HG03103 (cell line): ENCODE measurements at regions not wholly inside any gene's neighbourhood (a gene's known extent, or its start where the extent isn't known, plus 50 kb on each side); places are given as distances from the start of the nearest gene placed in this dataset.

ENCODE experiments used
- ATAC-seq: cut with Tn5 transposase; IDR thresholded peaks from one replicate; pipeline ENCODE4 v1.9.1; 2021; ENCODE audit warnings: low read depth; ENCODE audit not compliant: unreplicated experiment

- no peak for ATAC-seq
Measured at GRCh38 chr3:19093084-19093483, 55.2 kb upstream of the KCNH8 start.

DNA sequence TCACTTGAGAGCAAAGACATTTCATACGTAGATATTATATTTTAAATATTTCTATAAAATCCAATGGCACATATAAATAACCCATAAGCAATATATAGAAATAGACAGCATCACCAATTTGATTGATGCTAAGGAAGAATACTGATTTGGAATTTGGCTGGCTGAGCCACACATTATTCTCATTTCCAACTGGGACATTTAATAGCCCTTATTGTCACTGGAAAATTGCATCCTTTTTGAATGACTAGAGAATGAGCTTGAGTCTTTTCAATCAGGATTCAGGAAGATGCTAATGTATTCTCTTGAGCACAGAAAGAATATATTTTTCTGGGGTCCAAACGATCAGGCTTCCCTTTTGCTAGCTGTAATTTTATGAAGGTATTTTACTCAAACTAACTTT lies 70.9 kb upstream of the KCNH8 start:
- no peak for ATAC-seq

DNA sequence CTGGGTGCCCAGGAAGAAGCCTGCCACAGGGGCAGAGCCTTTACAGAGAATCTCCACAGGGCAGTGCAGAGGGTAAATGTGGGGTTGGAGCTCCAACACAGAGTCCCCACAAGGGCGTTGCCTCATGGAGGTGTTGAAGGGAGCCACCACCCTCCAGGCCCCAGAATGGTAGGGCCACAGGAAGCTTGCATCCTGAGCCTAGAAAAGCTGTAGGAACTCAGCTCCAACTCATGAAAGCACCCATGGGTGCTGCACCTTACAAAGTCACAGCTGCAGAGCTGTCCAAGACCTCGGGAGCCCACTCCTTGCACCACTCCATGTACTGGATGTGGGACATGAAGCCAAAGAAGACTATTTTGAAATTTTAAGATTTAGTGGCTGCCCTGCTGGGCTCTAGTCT lies 73.3 kb upstream of the KCNH8 start:
- no peak for ATAC-seq

- ATAC-seq = no peak
Measured at GRCh38 chr3:19074257-19074900, 73.9 kb upstream of the KCNH8 start.

GRCh38 chr3:19073341-19074105 lies 74.8 kb upstream of the KCNH8 start:
- ATAC-seq = no peak

GRCh38 chr3:19070325-19070724 lies 78.0 kb upstream of the KCNH8 start:
- no peak for ATAC-seq

DNA sequence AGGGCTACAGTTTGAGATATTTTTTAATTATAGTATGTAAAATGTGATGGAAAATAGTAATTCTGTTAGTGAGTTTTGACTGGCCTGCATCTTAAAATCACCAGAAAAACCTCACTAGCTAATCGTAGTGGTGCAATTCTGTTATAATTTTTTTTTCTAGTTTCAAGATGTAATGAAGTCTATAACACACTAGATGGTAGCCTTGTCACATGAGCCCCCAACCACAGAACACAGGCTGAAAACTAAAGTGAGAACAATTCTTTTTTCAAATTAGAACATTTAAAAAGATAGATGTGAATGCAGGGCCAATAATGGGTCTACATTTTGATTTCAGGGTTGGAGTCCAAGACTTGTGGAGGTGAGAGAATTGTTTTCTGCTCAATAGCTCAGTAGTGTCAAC lies 83.3 kb upstream of the KCNH8 start:
- no peak for ATAC-seq

DNA sequence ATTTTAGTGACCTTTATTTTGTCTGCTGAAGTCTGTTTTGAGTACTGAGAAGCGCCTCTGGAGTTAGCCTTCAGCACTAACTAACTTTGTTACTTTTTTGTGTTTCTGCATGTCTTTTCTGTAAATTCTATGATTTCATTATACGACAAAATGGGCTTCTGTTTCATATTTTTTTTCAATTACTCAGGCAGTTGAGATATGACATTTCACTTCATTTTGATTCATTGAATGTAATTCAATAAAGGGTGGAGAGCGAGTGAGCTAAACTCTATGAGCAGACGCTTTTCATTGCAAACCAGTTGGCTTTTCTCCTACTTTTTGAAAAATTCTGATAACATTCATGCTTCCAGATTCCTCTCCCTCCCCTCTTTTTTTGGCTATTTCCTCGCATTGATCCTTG lies 84.4 kb upstream of the KCNH8 start:
- no peak for ATAC-seq

GRCh38 chr3:19060404-19060803 lies 87.9 kb upstream of the KCNH8 start:
- ATAC-seq = no peak

GRCh38 chr3:19052874-19053273 lies 95.4 kb upstream of the KCNH8 start:
- ATAC-seq = no peak

DNA sequence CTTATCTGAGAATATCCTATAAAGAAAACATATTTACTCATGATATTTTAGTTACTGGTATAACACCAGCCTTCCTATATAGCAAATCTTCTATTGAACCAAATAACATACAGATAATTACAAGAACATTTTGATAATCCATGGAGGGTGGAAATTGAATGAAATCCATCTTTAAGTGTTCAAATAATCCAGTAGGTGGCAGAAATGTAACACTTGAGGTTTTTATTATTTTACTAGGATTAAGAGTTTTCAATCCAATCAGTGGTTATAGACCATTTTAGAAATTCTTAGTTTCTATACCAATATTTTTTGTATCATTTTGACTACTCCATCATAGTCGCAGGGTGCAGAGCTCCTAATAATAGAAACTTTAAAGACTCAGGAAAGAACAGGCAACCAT lies 101.9 kb upstream of the KCNH8 start:
- no peak for ATAC-seq

DNA sequence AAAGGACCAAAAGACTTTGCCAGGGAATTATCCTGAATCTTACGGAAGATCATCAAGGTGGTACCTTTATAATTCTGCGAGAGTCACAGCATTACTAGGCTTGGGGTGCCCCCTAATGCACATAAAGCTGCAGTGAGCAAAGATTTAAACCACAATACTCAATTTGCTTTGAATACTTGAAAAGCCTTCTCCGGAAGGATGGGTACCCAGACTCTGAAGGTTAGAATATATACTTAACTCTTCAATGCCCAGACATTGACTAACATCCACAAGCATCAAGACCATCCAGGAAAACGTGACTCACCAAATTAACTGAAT lies 117.8 kb upstream of the KCNH8 start:
- ATAC-seq = no peak

GRCh38 chr3:19029837-19030521 lies 118.3 kb upstream of the KCNH8 start:
- no peak for ATAC-seq

GRCh38 chr3:19025441-19025840 lies 122.9 kb upstream of the KCNH8 start:
- ATAC-seq = no peak

GRCh38 chr3:19022546-19022945 lies 125.8 kb upstream of the KCNH8 start:
- ATAC-seq = no peak

GRCh38 chr3:19016851-19017250 lies 131.5 kb upstream of the KCNH8 start:
- ATAC-seq = no peak

DNA sequence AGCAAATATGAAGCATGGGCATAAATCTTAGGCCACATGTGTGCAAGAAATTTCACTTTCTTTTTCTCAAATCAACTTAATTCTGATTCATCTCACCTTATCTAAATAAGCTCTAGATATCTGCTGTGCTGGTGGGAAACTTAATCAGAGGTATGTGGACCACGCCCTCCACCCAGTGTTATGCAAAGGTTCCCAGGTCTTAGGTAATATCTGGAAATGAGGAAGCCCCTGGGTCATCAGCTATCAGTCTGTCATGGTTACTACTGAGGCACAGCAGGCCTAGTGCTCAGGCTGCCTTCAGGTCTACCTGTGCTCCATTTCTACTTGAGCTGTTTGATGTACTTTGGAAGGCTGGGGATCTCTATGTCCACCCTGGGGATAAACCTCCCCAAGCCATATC lies 134.4 kb upstream of the KCNH8 start:
- no peak for ATAC-seq

DNA sequence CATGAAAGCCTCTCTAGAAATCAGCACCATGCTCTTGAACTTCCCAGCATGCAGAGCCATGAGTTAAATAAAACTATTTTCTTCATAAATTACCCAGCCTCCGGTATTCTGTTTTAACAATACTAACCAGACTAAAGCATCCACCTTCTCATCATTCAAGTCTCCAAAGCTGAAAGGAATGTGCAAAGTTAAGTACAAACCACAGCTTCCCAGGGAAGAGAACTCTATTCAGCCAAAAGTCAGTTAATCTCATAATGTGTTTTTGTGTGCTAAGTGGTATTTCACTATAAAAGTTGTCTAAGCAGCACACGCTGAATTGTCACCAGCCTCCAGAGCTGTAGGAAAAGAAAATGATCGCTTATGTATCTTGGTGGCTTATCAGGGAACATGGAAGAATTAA lies 135.5 kb upstream of the KCNH8 start:
- ATAC-seq = no peak

- ATAC-seq = no peak
Measured at GRCh38 chr3:19002606-19003005, 145.7 kb upstream of the KCNH8 start.

DNA sequence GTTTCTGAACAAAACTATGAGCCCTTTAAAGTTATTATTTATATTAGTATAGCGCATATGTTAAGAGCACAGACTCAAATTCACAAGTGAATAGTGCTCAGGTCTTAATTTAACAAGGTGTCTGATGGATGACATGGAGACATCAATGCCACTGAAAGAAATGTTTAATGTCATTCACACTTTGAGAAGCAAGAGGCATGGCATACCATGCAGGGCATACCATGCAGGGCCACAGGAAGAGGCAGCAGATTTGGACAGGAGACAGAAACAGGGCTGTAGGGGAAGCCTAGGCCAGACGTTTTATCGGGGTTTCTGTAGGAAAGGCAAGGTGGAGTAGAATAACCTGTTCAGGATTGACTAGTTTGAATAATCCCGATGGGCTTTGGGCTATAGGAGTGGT lies 150.2 kb upstream of the KCNH8 start:
- no peak for ATAC-seq

GRCh38 chr3:18992709-18993108 lies 155.6 kb upstream of the KCNH8 start:
- ATAC-seq = no peak

DNA sequence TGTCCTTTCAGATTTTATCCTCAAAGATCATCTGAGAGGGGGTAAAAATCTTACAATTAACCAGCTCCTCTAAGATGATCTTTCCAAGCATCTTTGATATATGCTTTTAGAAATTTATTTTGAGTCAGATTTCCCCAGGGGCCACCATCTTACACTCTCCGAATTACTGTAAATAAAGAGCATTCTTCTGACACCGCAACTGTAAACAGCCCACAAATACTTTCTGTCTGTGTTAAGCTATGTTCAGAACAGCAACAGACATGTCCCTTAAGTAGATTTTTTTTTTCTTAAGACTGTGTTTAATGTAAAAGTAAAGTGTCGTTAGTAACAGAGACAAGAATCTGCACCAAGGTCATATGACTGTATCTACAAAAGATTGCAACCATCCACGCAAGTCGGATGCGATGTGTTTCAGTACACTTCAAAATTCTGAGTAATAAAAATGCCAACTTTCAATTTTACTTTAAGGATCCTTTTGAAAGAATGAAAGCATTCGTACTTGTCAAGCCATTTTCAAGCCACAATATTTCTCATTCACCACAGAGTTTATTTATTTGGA lies 159.0 kb upstream of the KCNH8 start:
- ATAC-seq = no peak
